Upper lobe of left lung (tissue), 4 donors: ENCODE measurements at regions not wholly inside any gene's neighbourhood (a gene's known extent, or its start where the extent isn't known, plus 50 kb on each side); places are given as distances from the start of the nearest gene placed in this dataset.

Source experiments
- EP300 ChIP-seq, 4 donors: sonication (generic); formaldehyde crosslinking; IDR thresholded peaks; one replicate each; pipeline ENCODE4 v1.5.1; 2017; ENCODE audit warnings: antibody characterized with exemption in 4 of 4, control low read depth in 2 of 4
- POLR2A ChIP-seq, 4 donors: fragments of 450-650 bp; IDR thresholded peaks; one replicate each; pipeline ENCODE4 v1.5.1; 2016 to 2017; ENCODE audit warnings: antibody characterized with exemption in 4 of 4, mild to moderate bottlenecking in 2 of 4
- POLR2AphosphoS5 ChIP-seq, 2 donors: sonication (generic); formaldehyde crosslinking; IDR thresholded peaks; one replicate each; pipeline ENCODE4 v1.5.1; 2017; ENCODE audit warnings: antibody characterized with exemption in 2 of 2
- TF ChIP-seq, protein P1 (sequence below), 6 experiments: fragments of 450-650 bp in 4 of 6; fragments of 200-600 bp in 2 of 6; sonication (generic) in 2 of 6; IDR thresholded peaks; one replicate each; pipeline ENCODE4 v1.5.1; 2016 to 2019; ENCODE audit warnings: antibody characterized with exemption in 6 of 6

DNA sequence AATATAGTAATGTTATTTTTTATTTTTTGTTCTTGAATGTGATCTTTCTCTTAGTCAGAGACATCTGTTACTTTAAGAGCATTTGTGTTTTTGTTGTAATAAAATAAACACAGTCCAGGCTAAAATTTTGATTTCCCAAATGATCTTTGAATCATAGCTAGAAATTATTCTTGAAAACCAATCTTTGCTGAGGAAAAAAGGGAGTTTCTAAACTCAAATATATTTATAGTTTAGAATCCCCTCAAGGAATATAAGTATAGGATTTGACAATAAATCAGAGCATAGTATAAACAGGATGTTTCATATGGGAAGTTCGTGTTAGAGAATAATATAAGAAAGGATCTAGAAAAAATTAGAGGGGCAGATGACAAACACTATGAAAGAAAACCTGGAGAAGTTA, 118.8 kb upstream of the ADAMTS19 start:
- TF ChIP-seq, protein P1, sequence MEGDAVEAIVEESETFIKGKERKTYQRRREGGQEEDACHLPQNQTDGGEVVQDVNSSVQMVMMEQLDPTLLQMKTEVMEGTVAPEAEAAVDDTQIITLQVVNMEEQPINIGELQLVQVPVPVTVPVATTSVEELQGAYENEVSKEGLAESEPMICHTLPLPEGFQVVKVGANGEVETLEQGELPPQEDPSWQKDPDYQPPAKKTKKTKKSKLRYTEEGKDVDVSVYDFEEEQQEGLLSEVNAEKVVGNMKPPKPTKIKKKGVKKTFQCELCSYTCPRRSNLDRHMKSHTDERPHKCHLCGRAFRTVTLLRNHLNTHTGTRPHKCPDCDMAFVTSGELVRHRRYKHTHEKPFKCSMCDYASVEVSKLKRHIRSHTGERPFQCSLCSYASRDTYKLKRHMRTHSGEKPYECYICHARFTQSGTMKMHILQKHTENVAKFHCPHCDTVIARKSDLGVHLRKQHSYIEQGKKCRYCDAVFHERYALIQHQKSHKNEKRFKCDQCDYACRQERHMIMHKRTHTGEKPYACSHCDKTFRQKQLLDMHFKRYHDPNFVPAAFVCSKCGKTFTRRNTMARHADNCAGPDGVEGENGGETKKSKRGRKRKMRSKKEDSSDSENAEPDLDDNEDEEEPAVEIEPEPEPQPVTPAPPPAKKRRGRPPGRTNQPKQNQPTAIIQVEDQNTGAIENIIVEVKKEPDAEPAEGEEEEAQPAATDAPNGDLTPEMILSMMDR (IDR thresholded peaks at IDR 0.05), result no peak
- TF ChIP-seq POLR2AphosphoS5 (IDR thresholded peaks at IDR 0.05) (no peak), POLR2A (IDR thresholded peaks at IDR 0.05) (no peak), EP300 (IDR thresholded peaks at IDR 0.05) (no peak)
